DND-41 (cell line): ENCODE measurements at regions not wholly inside any gene's neighbourhood (a gene's known extent, or its start where the extent isn't known, plus 50 kb on each side); places are given as distances from the start of the nearest gene placed in this dataset.

Source experiments
- EZH2 ChIP-seq: IDR thresholded peaks from 3 replicates; pipeline ENCODE4 v1.6.1; 2012; ENCODE audit warnings: borderline replicate concordance, low read depth, mild to moderate bottlenecking, moderate library complexity, low read length, inconsistent platforms; ENCODE audit not compliant: severe bottlenecking
- TF ChIP-seq, protein P1 (sequence below): IDR thresholded peaks from 2 replicates; pipeline ENCODE4 v1.5.1; 2012; ENCODE audit warnings: borderline replicate concordance, low read length, moderate library complexity, mild to moderate bottlenecking; ENCODE audit not compliant: poor library complexity, severe bottlenecking; ENCODE audit errors: extremely low read depth

DNA sequence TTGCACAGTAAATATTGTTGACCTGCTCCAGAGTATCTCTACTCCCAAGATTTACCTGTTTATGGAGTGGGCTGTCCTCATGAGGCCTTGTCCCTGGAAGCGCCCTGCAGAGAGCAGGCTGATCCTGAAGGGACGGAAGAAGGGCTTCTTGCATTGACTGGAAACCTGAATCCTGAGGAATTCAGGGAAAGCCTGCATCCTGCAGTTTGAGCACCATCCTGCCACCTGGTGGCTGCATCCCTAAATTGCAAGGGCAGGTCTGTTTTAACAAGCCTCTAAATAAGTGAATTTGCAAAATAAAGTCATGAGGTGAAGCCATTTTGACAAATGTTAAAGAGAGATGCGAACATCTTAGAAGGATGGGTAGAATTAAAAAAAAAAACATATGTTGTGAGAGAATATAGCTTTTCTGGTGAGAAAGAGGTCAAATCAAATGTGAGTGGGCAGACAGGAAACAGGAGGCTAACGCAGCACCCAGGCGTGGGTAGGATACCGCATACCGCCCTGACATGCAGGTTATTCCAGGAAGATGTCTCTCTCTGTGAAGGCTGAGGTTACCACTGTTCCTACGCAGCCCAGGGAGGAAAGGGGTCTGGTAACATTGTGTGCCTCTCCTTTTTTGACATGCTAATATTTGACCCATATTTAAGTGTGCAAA lies 754.9 kb downstream of the RNF144A start:
- TF ChIP-seq, protein P1, sequence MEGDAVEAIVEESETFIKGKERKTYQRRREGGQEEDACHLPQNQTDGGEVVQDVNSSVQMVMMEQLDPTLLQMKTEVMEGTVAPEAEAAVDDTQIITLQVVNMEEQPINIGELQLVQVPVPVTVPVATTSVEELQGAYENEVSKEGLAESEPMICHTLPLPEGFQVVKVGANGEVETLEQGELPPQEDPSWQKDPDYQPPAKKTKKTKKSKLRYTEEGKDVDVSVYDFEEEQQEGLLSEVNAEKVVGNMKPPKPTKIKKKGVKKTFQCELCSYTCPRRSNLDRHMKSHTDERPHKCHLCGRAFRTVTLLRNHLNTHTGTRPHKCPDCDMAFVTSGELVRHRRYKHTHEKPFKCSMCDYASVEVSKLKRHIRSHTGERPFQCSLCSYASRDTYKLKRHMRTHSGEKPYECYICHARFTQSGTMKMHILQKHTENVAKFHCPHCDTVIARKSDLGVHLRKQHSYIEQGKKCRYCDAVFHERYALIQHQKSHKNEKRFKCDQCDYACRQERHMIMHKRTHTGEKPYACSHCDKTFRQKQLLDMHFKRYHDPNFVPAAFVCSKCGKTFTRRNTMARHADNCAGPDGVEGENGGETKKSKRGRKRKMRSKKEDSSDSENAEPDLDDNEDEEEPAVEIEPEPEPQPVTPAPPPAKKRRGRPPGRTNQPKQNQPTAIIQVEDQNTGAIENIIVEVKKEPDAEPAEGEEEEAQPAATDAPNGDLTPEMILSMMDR: peak; percentile 91
- no peak for TF ChIP-seq EZH2
